Stimulated activated CD4-positive, alpha-beta T cell treated with anti-CD3 and anti-CD28 coated beads, Interleukin-4, amount 100 ng/mL, for 4 hours (primary cell): ENCODE measurements at regions not wholly inside any gene's neighbourhood (a gene's known extent, or its start where the extent isn't known, plus 50 kb on each side); places are given as distances from the start of the nearest gene placed in this dataset.

Source experiments
- DNase-seq, 2 experiments: peaks; one replicate each; pipeline ENCODE4 v3.0.0-alpha.2; 2020

GRCh38 chr4:22003878-22004277 lies 55.3 kb upstream of the KCNIP4 start:
- no peak for DNase-seq
